ENCODE measurements at regions not wholly inside any gene's neighbourhood (a gene's known extent, or its start where the extent isn't known, plus 50 kb on each side); places are given as distances from the start of the nearest gene placed in this dataset.

DNA sequence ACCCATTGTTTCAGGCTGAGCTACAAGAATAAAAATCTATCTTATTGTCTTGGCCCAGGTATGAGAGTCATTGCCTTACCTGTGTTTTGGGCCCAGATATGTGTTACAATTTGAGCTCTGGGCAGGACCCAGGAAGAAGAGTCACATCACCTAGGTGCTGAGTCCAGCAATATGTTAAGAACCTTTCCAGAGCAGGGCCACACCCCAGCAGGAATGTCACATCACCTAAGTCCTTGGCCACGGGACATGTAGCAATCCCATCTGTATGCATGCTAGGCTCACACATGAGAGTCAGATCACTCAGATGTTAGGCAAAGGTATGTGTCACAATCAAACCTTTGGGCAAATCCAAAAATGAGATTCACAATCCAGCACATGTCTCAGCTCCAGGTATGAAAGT is 2103.5 kb downstream of the TP53TG3F start:
- CTCF ChIA-PET, result no interaction called here
- DNase-seq (ENCODE audit: low read depth, low spot score), result no peak
- POLR2A ChIA-PET, result no interaction called here

DNA sequence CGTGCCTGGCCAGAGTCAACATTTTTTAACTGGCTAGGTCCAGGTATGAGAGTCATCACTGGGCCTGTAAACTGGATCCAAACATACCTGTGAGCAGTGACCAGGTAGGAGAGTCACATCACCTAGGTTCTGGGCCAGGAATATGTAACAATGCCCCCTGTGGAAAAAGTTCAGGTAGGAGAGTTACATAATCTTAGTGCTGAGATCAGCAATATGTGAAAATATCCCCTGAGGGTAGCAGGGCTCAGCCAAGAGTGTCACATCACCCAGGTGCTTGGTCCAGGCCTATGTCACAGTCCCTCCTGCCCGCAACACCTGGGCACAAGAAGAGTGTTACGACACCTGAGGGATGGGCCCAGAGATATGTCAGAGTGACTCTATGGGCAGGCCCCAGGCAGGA is 2104.7 kb downstream of the TP53TG3F start:
- TF ChIP-seq, protein P1, sequence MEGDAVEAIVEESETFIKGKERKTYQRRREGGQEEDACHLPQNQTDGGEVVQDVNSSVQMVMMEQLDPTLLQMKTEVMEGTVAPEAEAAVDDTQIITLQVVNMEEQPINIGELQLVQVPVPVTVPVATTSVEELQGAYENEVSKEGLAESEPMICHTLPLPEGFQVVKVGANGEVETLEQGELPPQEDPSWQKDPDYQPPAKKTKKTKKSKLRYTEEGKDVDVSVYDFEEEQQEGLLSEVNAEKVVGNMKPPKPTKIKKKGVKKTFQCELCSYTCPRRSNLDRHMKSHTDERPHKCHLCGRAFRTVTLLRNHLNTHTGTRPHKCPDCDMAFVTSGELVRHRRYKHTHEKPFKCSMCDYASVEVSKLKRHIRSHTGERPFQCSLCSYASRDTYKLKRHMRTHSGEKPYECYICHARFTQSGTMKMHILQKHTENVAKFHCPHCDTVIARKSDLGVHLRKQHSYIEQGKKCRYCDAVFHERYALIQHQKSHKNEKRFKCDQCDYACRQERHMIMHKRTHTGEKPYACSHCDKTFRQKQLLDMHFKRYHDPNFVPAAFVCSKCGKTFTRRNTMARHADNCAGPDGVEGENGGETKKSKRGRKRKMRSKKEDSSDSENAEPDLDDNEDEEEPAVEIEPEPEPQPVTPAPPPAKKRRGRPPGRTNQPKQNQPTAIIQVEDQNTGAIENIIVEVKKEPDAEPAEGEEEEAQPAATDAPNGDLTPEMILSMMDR (IDR thresholded peaks at IDR 0.05; ENCODE audit: insufficient read depth, low read length, missing control alignments), result no peak
- POLR2A ChIA-PET, result no interaction called here
- CTCF ChIA-PET, result no interaction called here
- no peak for DNase-seq (ENCODE audit: low read depth, low spot score)
- no peak overlapping the region for H3K4me3 ChIP-seq (ENCODE audit: low read depth, low read length)

More for the DNA sequence above, 2103.5 kb downstream of the TP53TG3F start:
- TF ChIP-seq, protein P1 (IDR thresholded peaks at IDR 0.05; ENCODE audit: insufficient read depth, low read length, missing control alignments), result no peak
- no peak overlapping the region for H3K4me3 ChIP-seq (ENCODE audit: low read depth, low read length)

DNA sequence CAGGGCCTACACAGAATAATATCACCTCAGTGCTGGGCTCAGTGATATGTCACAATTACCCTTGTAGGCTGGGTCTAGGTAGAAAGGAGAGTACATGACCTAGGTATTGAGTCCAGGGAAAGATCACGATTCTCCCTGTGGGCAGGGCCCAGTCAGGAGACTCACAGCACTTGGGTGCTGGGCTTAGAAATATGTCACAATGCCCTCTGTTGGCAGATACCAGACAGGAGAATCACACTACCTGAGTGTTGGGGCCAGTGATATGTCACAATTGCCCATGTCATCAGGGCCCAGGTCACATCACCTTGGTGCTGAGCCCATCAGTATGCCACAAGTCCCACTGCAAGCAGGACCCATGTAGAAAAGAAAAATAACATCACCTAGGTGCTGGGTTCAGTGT is 2105.5 kb downstream of the TP53TG3F start:
- POLR2A ChIA-PET, result no interaction called here
- H3K4me3 ChIP-seq (ENCODE audit: low read depth, low read length), result no peak overlapping the region
- DNase-seq (ENCODE audit: low read depth, low spot score), result no peak
- TF ChIP-seq, protein P1 (IDR thresholded peaks at IDR 0.05; ENCODE audit: insufficient read depth, low read length, missing control alignments), result no peak
- CTCF ChIA-PET, result no interaction called here

DNA sequence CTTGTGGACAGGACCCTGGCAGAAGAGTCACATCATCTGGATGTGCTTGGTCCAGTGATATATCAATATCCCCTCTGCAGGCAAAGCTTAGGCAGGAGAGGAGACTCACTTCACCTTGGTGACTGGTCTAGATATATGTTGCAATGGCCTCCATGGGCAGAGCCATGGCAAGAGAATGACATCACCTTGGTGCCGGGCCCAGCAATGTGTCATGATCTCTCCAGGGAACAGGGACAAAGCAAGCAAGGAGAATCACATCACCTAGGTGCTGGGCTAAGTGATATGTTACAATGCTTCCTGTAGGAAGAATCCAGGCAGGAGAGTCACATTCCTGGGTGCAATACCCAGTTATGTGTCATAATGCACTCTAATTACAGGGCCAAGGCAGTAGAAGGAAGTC is 2106.2 kb downstream of the TP53TG3F start:
- TF ChIP-seq, protein P1 (IDR thresholded peaks at IDR 0.05; ENCODE audit: insufficient read depth, low read length, missing control alignments), result no peak
- DNase-seq (ENCODE audit: low read depth, low spot score), result no peak
- POLR2A ChIA-PET, result no interaction called here
- H3K4me3 ChIP-seq (ENCODE audit: low read depth, low read length), result no peak overlapping the region
- CTCF ChIA-PET, result no interaction called here

DNA sequence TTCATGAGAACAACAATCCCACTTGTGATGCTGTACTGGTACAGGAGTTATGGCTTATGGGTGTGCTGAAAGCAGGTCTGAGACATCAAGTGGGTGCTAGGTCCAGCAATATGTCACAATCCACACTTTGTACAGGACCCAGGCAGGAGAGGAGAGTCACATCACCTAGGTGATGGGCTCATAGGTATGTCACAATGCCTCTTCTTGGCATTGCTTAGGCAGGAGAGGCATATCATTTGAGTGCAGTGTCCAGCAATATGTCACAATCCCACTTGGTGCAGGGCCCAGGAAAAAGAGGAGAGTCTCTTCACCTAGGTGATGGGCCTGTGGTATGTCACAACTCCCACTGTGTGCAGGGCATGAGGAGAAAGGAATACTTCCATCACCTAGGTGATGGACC is 2110.0 kb downstream of the TP53TG3F start:
- no peak for DNase-seq (ENCODE audit: low read depth, low spot score)
- ChIA-PET POLR2A (no interaction called here), CTCF (no interaction called here)
- no peak overlapping the region for H3K4me3 ChIP-seq (ENCODE audit: low read depth, low read length)
- TF ChIP-seq, protein P1 (IDR thresholded peaks at IDR 0.05; ENCODE audit: insufficient read depth, low read length, missing control alignments), result no peak

DNA sequence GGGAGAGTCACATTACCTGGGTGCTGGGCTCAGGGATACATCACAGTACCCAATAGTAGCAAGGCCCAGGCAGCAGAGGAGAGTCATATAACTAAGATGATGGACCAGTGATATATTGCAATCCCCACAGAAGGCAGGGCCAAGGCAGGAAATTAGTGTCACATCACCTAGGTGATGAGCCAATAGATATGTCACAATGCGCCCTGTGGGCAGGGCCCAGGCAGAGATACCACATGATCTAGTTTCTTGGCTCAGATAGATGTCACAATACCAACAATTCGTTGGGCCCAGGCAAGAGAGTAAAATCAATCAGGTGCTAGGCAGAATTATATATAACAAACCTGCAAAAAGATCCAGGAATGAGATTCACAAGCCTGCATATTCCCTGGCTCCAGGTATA is 2111.5 kb downstream of the TP53TG3F start:
- CTCF ChIA-PET, result no interaction called here
- no peak for DNase-seq (ENCODE audit: low read depth, low spot score)
- POLR2A ChIA-PET, result no interaction called here

More for the DNA sequence above, 2111.5 kb downstream of the TP53TG3F start:
- H3K4me3 ChIP-seq (ENCODE audit: low read depth, low read length), result no peak overlapping the region
- TF ChIP-seq, protein P1 (IDR thresholded peaks at IDR 0.05; ENCODE audit: insufficient read depth, low read length, missing control alignments), result no peak

Measured in AG04449 (cell line).